Activated CD4-positive, alpha-beta T cell treated with anti-CD3 and anti-CD28 coated beads, Interleukin-2, Interleukin-4, amounts not matched to agents 100 ng/mL and 50 ng/mL, durations not matched to agents 16 hours and 8 hours (primary cell): ENCODE measurements at regions not wholly inside any gene's neighbourhood (a gene's known extent, or its start where the extent isn't known, plus 50 kb on each side); places are given as distances from the start of the nearest gene placed in this dataset.
A peak's percentile ranks its signal among the peaks of the same experiment; 100 is the strongest.
"Not testable (repeated sequence)": the region's sequence is repeated elsewhere in the genome, so short reads cannot be mapped to it uniquely, and the experiment has no call there.

Experiments
- DNase-seq: peaks from one replicate; pipeline ENCODE4 v3.0.0-alpha.2; 2020; ENCODE audit warnings: low spot score

DNA sequence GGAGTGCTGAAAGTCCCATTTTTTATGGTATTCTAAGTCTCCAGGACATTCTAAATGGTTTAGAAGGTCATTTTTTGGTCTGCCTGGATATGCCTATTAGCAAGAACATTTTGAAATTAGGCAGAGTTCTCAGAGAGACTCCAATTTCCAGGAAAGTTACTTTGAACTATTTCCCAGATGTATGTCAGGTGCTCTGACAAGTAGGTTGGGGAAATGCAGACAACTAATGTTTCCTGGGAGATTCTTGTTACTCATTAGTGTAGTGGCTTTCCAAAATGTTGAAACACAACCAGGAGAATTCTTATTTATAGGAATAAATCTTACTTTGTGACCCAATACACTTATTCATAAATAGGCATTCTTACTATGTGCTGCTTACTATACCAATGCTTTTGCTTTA lies 268.4 kb downstream of the ZNF37A start:
- not testable (repeated sequence) for DNase-seq

GRCh38 chr10:38364073-38364472 lies 269.9 kb downstream of the ZNF37A start:
- not testable (repeated sequence) for DNase-seq

- not testable (repeated sequence) for DNase-seq
These were observed 271.8 kb downstream of the ZNF37A start for GRCh38 chr10:38365917-38366316.

DNA sequence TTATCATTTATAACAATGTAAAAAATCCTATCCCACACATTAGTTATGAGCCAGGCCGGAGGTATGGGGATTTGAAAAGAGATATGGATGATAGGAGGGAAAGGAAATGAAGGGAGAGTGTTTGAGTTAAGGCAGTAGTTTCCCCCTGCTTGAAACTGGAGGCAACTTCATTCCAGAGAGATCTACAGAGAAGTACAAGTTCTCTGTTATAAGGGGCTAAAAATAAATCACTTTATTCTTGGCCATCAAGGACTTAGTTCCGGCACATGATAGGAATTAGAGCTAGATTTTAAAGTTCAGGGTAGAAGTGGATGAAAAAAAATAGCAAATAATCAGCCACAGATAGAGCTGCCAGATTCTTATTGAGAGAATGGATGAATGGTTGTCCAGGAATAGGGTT lies 289.7 kb downstream of the ZNF37A start:
- not testable (repeated sequence) for DNase-seq

DNA sequence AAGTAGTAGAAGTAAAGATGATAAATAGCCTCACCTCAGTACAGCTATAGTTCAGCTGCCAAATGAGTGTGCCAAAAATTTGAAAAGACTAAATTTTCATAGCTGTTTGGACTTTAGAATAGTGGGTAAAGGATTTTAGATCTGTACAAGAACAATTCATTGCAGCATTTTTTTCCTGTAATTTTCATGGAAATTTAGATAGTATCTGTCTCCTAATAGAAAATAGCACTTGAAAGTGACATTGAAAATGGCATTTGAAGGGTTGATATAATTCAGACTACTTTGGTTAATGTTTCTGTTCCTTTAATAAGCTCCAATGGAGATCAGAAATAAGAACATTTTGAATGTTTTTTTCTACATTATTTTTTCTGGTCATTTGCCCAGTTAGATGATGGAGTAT lies 292.7 kb downstream of the ZNF37A start:
- not testable (repeated sequence) for DNase-seq

DNA sequence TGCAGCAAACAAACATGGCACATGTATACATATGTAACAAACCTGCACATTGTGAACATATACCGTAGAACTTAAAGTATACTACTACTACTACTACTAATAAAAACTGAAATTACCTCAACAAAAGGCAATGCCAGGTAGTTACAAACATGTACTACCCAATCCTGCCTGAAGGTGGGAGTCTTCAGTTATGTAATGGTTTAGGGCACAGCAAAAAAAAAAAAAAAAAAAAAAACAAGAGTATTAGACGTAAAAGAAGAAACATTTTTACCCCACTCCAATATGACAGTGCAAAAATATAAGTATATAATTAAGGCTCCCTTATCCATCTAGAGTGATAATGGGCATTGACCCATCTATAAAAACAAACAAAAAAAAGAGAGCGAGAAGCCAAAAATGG lies 296.6 kb downstream of the ZNF37A start:
- peak; percentile 44 for DNase-seq

GRCh38 chr10:38395465-38395864 lies 301.3 kb downstream of the ZNF37A start:
- not testable (repeated sequence) for DNase-seq

DNA sequence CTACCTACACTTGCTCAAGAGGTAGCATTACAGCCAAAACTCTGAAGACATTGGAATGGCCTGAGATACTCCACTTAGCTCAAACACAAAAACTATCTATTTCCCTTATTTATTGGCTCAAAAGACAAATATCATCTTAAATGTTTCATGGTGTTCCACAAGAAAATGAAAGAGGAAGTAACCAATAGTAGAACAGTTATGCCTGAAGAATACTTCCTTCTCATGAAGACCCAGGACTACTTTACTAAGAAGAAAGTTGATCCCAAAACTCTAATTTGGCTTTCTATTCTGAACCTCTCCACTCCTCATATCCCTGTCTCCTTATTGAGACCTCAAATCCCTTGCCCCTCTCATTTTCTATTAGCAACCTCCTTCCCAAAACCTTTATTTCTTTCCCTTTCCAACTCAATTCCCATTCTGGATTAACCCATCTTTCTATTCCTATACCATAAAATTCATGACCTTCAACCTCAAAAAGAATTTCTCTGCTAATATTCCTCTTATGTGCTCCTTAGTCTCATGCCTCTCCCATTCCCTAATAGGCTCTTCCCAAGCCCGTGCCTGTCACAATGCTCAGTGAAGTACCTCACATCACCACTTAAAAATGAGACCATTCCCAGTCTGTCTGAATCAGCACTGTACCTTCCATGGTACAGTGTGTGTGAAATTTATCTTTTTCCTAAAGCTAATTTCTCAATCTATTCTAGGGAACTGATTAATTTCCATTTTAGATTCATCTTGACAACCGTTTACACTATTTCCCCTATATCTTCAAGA lies 302.2 kb downstream of the ZNF37A start:
- not testable (repeated sequence) for DNase-seq

DNA sequence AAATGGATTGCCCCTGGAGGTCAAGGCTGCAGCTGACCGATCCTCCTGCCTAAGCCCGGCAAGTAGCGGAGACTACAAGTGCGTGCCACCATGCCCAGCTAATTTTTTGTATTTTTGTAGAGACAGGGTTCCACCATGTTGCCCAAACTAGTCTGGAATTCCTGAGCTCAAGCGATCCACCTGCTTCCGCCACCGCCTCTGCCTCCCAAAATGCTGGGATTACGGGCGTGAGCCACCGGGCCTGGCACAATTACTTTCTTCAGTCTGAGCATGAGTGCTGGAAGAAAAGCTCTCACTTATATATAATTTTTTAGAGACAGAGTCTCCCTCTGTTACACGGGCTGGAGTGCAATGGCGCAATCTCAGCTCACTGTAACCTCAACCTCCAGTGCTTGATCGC lies 307.4 kb downstream of the ZNF37A start:
- DNase-seq = not testable (repeated sequence)

DNA sequence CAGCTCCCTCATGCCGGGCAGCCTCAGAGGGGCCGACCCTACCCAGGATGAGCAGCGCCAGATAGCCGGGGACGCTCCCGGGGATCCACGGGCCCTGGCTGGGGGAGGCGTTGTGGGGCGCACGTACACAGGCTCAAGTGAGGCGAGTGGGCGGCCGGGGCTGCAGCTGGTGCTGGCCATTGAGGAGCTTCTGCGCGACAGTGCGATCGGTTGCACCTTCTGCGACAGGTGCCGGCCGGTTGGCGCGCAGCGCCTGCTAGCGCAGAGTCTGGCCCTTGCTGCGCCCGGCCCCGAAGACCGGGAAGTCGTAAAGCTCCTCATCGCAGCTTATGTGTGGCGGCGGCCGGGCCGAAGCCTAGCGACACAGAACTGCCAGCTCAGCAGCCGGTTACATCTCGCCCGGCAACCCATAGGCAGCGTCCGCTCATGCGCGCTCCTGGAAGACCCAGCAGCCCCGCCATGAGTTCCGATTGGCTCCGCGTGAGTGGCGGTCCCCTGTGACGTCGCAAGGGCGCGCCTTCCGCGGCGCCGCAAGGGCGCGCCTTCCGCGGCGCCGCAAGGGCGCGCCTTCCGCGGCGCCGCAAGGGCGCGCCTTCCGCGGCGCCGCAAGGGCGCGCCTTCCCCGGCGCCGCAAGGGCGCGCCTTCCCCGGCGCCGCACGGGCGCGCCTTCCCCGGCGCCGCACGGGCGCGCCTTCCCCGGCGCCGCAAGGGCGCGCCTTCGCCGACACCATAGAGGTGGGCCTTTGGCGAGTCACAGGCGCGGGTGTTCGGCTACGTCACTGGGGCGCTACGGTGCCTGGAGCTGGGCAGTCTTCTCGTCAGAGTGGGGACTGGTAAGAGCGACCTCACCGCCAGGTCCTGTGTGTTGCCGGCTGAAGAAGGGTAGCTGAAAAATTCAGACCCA lies 308.6 kb downstream of the ZNF37A start:
- DNase-seq = peak; percentile 93

GRCh38 chr10:38403347-38404117 lies 309.4 kb downstream of the ZNF37A start:
- not testable (repeated sequence) for DNase-seq

DNA sequence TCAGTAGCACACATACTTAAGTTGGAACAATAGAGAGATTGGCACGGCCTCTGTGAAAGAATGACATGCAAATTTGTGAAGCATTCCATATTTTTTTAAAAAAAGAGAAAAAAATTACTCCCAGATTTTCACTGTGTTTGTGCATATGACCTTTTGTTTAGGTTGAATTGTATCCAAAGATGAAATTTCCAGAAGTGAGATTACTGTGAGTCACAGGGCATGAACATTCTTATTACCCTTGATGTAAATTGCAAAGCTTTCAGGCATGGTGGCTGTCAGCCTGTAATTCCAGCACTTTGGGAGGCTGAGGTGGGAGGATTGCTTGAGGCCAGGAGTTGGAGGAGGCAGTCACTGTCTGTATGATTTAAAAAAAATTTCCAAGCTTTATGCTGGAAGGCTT lies 329.5 kb downstream of the ZNF37A start:
- not testable (repeated sequence) for DNase-seq

DNA sequence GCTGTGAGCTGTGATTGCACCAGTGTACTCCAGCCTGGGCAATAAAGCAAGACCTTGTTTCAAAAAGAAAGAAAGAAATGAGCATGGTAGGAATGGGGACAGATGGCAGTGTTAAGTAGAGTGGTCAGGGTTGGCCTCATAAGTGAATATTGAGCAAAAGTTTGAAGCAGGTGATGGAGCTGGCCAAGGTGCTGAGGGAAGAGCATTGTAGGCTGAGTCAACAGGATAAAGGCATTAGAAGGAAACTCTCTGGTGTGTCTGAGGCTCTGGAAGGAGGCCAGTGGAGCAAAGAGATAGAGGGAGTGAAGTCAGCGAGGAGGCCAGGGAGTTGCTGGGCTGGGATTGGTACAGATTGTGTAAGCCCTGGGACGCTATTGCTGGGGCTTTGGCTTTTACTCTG lies 336.1 kb downstream of the ZNF37A start:
- DNase-seq = not testable (repeated sequence)

DNA sequence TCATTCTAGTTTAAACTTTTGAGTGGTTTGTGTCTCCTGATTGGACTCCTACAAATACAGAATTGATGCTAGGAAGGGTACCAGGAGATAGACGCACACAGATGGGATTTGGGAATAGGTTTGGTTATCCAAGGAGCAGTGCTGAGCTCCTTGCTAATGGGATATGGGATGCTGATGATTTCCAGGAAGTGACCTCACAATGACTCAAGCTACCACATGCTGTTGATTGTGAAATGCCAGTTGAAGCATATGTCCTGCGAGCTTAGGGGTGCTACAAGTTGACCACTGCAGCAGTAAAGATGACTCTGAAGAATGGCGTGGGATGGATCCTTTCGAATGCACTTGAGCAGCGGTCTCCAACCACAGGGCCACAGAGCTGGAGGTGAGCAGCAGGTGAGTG lies 343.2 kb downstream of the ZNF37A start:
- not testable (repeated sequence) for DNase-seq

DNA sequence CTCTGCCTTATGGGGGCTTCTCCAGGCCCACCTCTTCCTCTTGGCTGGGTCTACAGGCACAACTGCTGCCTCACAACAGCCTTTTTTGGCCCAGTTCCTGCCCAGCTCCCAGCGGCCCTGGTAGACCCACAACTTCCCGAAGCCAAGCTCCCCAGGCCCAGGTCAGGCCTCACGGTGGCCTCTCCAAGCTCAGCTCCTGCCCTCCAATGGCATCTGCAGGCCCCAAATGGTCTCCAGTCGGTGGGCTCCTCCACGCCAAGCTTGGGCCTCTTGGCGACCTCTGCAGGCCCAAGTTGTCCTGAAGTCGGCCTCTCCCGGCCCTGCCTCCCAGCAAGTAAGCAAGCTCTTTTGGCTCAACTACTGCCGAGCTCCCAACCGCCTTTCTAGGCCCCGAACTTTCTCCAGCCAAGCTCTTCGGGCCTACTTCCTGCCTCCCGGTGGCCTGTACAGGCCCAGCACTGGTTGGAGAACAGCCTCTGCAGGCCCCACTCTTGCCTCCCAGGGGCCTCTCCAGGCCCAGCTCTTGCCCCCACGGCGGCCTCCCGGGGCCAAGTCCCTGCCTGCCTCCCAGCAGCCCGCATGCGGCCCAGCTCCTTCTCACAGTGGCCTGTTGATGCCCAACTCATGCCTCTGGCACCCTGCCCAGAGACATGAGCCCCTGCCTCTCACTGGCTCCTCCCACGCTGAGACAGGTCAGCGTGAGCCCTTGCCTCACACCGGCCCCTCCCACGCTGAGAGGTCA lies 354.6 kb downstream of the ZNF37A start:
- DNase-seq = not testable (repeated sequence)

DNA sequence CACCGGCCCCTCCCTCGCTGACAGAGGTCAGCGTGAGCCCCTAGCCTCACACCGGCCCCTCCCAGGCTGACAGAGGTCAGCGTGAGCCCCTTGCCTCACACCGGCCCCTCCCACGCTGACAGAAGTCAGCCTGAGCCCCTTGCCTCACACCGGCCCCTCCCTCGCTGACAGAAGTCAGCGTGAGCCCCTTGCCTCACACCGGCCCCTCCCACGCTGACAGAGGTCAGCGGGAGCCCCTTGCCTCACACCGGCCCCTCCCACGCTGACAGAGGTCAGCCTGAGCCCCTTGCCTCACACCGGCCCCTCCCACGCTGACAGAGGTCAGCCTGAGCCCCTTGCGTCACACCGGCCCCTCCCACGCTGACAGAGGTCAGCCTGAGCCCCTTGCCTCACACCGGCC lies 355.5 kb downstream of the ZNF37A start:
- not testable (repeated sequence) for DNase-seq

DNA sequence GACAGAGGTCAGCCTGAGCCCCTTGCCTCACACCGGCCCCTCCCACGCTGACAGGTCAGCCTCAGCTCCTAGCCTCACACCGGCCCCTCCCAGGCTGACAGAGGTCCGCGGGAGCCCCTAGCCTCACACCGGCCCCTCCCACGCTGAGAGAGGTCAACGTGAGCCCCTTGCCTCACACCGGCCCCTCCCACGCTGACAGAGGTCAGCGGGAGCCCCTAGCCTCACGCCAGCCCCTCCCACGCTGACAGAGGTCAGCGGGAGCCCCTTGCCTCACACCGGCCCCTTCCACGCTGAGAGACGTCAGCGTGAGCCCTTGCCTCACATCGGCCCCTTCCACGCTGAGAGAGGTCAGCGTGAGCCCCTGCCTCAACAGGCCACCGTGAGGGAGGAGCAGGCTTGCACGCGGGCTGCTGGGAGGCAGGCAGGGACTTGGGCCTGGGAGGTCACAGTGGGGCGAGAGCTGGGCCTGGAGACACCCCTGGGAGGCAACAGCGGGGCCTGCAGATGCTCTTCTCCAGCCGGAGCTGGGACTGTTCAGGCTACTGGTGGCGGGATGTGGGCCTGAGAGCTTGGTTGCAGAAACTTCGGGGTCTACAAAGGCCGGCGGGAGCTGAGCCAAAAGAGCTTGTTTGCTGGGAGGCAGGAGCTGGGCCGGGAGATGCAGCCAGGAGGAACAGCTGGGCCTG lies 356.4 kb downstream of the ZNF37A start:
- not testable (repeated sequence) for DNase-seq

DNA sequence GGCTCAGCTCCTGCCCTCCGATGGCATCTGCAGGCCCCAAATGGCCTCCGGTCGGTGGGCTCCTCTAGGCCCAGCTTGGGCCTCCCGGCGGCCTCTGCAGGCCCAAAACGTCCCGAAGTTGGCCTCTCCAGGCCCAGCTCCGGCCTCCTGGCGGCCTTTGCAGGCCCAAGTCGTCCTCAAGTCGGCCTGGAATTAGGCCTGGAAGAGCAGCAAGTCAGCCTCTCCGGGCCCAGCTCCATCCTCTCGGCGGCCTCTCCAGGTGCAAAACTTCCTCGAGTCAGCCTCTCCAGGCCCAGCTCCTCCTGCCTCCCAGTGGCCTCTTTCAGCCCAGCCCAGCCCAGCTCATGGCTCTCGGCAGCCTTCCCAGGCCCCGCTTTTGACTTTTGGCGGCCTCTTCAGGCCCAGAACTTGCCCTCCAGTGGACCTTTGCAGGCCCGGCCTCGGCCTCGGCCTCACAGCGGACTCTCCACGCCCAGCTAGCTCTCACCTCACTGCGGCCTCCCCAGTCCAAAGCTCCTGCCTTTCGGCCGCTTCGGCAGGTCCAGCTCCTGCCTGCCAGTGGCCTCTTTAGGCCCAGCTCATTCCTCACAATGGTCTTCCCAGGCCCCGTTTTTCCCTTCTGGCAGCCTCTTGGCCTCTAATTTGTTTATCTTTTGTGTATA lies 357.3 kb downstream of the ZNF37A start:
- DNase-seq = not testable (repeated sequence)
